ENCODE measurements at regions not wholly inside any gene's neighbourhood (a gene's known extent, or its start where the extent isn't known, plus 50 kb on each side); places are given as distances from the start of the nearest gene placed in this dataset.

GRCh38 chr15:26083457-26083856 lies 220.3 kb upstream of the ATP10A start:
- DNase-seq (ENCODE audit: low spot score) (no peak), ATAC-seq (ENCODE audit: low FRiP score) (no peak)
- TF ChIP-seq, protein P1, sequence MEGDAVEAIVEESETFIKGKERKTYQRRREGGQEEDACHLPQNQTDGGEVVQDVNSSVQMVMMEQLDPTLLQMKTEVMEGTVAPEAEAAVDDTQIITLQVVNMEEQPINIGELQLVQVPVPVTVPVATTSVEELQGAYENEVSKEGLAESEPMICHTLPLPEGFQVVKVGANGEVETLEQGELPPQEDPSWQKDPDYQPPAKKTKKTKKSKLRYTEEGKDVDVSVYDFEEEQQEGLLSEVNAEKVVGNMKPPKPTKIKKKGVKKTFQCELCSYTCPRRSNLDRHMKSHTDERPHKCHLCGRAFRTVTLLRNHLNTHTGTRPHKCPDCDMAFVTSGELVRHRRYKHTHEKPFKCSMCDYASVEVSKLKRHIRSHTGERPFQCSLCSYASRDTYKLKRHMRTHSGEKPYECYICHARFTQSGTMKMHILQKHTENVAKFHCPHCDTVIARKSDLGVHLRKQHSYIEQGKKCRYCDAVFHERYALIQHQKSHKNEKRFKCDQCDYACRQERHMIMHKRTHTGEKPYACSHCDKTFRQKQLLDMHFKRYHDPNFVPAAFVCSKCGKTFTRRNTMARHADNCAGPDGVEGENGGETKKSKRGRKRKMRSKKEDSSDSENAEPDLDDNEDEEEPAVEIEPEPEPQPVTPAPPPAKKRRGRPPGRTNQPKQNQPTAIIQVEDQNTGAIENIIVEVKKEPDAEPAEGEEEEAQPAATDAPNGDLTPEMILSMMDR (IDR thresholded peaks at IDR 0.05): no peak

GRCh38 chr15:26082221-26083109 lies 219.3 kb upstream of the ATP10A start:
- peak; percentile 89 for DNase-seq (ENCODE audit: low spot score)
- ATAC-seq (ENCODE audit: low FRiP score): peak; percentile 99
- TF ChIP-seq, protein P1 (IDR thresholded peaks at IDR 0.05): no peak

DNA sequence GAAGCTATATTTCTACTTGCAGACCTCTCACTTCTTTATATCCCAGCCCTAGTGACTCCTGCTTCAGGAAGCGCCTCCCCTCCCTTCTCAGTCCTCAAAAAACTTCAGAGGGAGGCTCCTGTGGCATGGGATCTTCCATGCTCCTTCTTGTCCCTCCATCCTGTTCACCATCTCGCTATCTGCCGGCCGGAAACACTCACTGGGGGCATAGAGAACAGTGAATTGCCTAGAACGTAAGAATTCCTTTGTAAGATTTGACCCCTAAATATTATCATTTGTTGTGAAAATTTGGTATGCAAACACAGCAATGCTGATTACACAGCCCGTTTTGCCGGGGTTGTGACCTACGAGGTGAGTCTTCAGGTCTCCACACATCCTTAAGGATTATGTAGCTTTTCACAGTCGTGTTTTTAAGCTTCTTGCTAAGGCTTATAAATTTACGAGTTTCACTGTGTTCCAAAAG lies 218.7 kb upstream of the ATP10A start:
- TF ChIP-seq, protein P1 (IDR thresholded peaks at IDR 0.05): no peak

DNA sequence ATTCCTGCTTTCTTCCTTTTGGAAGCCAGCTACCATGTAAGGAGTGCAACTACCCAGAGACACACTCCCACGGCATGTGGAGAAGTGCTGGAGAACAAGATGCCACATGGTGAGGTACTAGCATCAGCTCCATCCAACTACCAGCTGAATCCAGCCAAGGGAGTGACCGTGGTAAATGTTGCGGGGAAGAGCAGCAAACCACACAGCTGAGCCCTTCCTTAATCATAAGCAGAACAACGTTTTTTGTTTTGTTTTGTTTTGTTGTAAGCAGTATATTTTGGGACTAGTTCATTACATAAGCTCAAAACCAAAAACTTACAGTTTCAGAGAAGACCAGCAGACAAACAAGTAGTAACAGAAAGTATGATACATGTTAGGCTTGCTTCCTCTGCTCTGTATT lies 212.6 kb upstream of the ATP10A start:
- no peak for DNase-seq (ENCODE audit: low spot score)
- no peak for ATAC-seq (ENCODE audit: low FRiP score)
- TF ChIP-seq, protein P1 (IDR thresholded peaks at IDR 0.05): no peak

More for the DNA sequence above, 218.7 kb upstream of the ATP10A start:
- no peak for DNase-seq (ENCODE audit: low spot score)
- ATAC-seq (ENCODE audit: low FRiP score): no peak

GRCh38 chr15:26073430-26074333 lies 210.6 kb upstream of the ATP10A start:
- TF ChIP-seq, protein P1 (IDR thresholded peaks at IDR 0.05): no peak
- no peak for ATAC-seq (ENCODE audit: low FRiP score)
- no peak for DNase-seq (ENCODE audit: low spot score)

GRCh38 chr15:26070095-26070532 lies 207.0 kb upstream of the ATP10A start:
- ATAC-seq (ENCODE audit: low FRiP score): no peak
- TF ChIP-seq, protein P1 (IDR thresholded peaks at IDR 0.05): no peak
- DNase-seq (ENCODE audit: low spot score): no peak
